ENCODE measurements at regions not wholly inside any gene's neighbourhood (a gene's known extent, or its start where the extent isn't known, plus 50 kb on each side); places are given as distances from the start of the nearest gene placed in this dataset.

- no peak overlapping the region for H3K4me2 ChIP-seq (ENCODE audit: low read length)
- no peaks in the 10 kb centered on the region for H3K4me1 ChIP-seq (ENCODE audit: insufficient read depth, low read length, poor library complexity, severe bottlenecking)
- ChIA-PET CTCF (ENCODE audit: unreplicated experiment) (no interaction called here), POLR2A (interaction anchor here (0.5 to 0.9 kb wide), 2 partner anchors 394 to 1295 kb away, joined by 3 read pairs; no protein-coding TSS in a partner anchor)
- H3K4me3 ChIP-seq (ENCODE audit: low read depth, low read length, poor library complexity, severe bottlenecking): no peak overlapping the region
- no peaks in the 10 kb centered on the region for H3K9me2 ChIP-seq (ENCODE audit: insufficient read depth, low read length)
- no peaks in the 10 kb centered on the region for H3K36me3 ChIP-seq (ENCODE audit: insufficient read depth, low read length)
- intact Hi-C loops (cut with micrococcal nuclease; ENCODE audit: unreplicated experiment): no loop called here
- H3K79me2 ChIP-seq (ENCODE audit: insufficient read depth, low read depth, low read length): no peaks in the 10 kb centered on the region
- H4K20me1 ChIP-seq (ENCODE audit: insufficient read depth, low read length): no peaks in the 10 kb centered on the region
- TF ChIP-seq EZH2phosphoT487 (IDR thresholded peaks at IDR 0.05; ENCODE audit: borderline replicate concordance, low read depth, low read length): no peak
- TF ChIP-seq, protein P1, sequence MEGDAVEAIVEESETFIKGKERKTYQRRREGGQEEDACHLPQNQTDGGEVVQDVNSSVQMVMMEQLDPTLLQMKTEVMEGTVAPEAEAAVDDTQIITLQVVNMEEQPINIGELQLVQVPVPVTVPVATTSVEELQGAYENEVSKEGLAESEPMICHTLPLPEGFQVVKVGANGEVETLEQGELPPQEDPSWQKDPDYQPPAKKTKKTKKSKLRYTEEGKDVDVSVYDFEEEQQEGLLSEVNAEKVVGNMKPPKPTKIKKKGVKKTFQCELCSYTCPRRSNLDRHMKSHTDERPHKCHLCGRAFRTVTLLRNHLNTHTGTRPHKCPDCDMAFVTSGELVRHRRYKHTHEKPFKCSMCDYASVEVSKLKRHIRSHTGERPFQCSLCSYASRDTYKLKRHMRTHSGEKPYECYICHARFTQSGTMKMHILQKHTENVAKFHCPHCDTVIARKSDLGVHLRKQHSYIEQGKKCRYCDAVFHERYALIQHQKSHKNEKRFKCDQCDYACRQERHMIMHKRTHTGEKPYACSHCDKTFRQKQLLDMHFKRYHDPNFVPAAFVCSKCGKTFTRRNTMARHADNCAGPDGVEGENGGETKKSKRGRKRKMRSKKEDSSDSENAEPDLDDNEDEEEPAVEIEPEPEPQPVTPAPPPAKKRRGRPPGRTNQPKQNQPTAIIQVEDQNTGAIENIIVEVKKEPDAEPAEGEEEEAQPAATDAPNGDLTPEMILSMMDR (conservative IDR thresholded peaks at IDR 0.05; ENCODE audit: low read length): no peak
- BruUV-seq (replicated peaks): no TSS peak
- no peak overlapping the region for H2AFZ ChIP-seq (ENCODE audit: low read length)
- DNase-seq (ENCODE audit: low spot score): no peak
- H3K9me3 ChIP-seq (ENCODE audit: low read length): no peaks in the 10 kb centered on the region
- no peak overlapping the region for H3K27ac ChIP-seq (ENCODE audit: low read depth, low read length, poor library complexity, severe bottlenecking)
Observed at GRCh38 chr2:217617616-217618022, 385.2 kb downstream of the TNS1 start.

GRCh38 chr2:217616936-217617335, 385.9 kb downstream of the TNS1 start:
- Histone ChIP-seq H4K20me1 (ENCODE audit: insufficient read depth, low read length) (no peaks in the 10 kb centered on the region), H3K4me1 (ENCODE audit: insufficient read depth, low read length, poor library complexity, severe bottlenecking) (no peaks in the 10 kb centered on the region), H3K27ac (ENCODE audit: low read depth, low read length, poor library complexity, severe bottlenecking) (no peak overlapping the region), H3K79me2 (ENCODE audit: insufficient read depth, low read depth, low read length) (no peaks in the 10 kb centered on the region), H3K4me2 (ENCODE audit: low read length) (no peak overlapping the region), H3K4me3 (ENCODE audit: low read depth, low read length, poor library complexity, severe bottlenecking) (no peak overlapping the region), H3K9me3 (ENCODE audit: low read length) (no peaks in the 10 kb centered on the region), H2AFZ (ENCODE audit: low read length) (no peak overlapping the region), H3K9me2 (ENCODE audit: insufficient read depth, low read length) (no peaks in the 10 kb centered on the region), H3K36me3 (ENCODE audit: insufficient read depth, low read length) (no peaks in the 10 kb centered on the region)
- ChIA-PET POLR2A (no interaction called here), CTCF (ENCODE audit: unreplicated experiment) (no interaction called here)
- intact Hi-C loops (cut with micrococcal nuclease; ENCODE audit: unreplicated experiment): no loop called here
- TF ChIP-seq EZH2phosphoT487 (IDR thresholded peaks at IDR 0.05; ENCODE audit: borderline replicate concordance, low read depth, low read length): no peak
- BruUV-seq (replicated peaks): no TSS peak
- no peak for DNase-seq (ENCODE audit: low spot score)

DNA sequence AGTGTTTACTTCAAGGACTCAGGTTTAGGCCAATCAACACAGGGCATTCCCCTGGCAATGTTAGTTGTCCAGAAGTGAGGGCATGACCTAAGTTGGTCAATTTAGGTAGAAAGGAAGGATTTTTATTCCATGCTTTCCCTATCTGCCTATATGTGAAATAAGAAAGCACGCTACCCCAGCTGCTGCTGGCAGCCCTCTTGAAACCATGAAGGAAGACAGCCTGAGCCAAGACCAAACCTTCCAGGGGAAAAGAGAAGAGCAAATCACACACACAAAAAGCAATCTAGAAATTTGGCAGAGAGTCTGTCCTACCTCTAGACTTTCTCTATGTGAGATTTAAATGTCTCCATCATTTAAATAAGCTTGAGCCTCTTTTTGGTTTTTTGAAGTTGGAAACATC, 387.6 kb downstream of the TNS1 start:
- no TSS peak for BruUV-seq (replicated peaks)
- Histone ChIP-seq H3K27ac (ENCODE audit: low read depth, low read length, poor library complexity, severe bottlenecking) (no peak overlapping the region), H3K4me1 (ENCODE audit: insufficient read depth, low read length, poor library complexity, severe bottlenecking) (no peaks in the 10 kb centered on the region), H3K36me3 (ENCODE audit: insufficient read depth, low read length) (no peaks in the 10 kb centered on the region), H4K20me1 (ENCODE audit: insufficient read depth, low read length) (no peaks in the 10 kb centered on the region), H3K79me2 (ENCODE audit: insufficient read depth, low read depth, low read length) (no peaks in the 10 kb centered on the region), H2AFZ (ENCODE audit: low read length) (no peak overlapping the region), H3K4me3 (ENCODE audit: low read depth, low read length, poor library complexity, severe bottlenecking) (no peak overlapping the region), H3K9me3 (ENCODE audit: low read length) (no peaks in the 10 kb centered on the region), H3K4me2 (ENCODE audit: low read length) (no peak overlapping the region), H3K9me2 (ENCODE audit: insufficient read depth, low read length) (no peaks in the 10 kb centered on the region)
- CTCF ChIA-PET (ENCODE audit: unreplicated experiment): no interaction called here
- POLR2A ChIA-PET: interaction anchor here (0.8 kb wide), 1 partner anchor 22 kb away, joined by 3 read pairs; no protein-coding TSS in a partner anchor
- no peak for TF ChIP-seq EZH2phosphoT487 (IDR thresholded peaks at IDR 0.05; ENCODE audit: borderline replicate concordance, low read depth, low read length)
- TF ChIP-seq, protein P1 (conservative IDR thresholded peaks at IDR 0.05; ENCODE audit: low read length): no peak
- intact Hi-C loops (cut with micrococcal nuclease; ENCODE audit: unreplicated experiment): no loop called here
- no peak for DNase-seq (ENCODE audit: low spot score)
